SHP77 (cell line): ENCODE measurements at regions not wholly inside any gene's neighbourhood (a gene's known extent, or its start where the extent isn't known, plus 50 kb on each side); places are given as distances from the start of the nearest gene placed in this dataset.
A peak's percentile ranks its signal among the peaks of the same experiment; 100 is the strongest.

Experiments
- DNase-seq, 2 experiments: peaks; one replicate each; lab custom pipeline; 2025; lab: John Stamatoyannopoulos, UW

DNA sequence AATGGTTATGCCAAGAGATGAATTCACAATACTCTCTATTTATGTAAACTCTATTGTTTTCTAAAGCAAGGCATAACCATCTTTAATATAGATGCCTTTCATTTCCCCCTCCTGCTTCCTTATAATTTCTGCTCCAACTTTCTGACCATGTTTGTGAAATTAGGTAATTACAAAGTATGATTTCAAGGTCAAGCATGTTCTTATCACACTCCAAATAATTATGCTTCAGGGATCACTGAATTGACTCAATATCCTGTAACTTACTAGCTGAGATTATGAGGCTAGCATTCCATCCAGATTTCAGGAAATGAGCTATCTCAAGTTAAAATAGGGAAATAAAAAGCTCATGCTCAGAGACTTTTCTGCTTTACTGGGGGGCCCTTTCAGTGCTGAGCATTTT lies 655.9 kb upstream of the IGFBP3 start:
- no peak for DNase-seq

DNA sequence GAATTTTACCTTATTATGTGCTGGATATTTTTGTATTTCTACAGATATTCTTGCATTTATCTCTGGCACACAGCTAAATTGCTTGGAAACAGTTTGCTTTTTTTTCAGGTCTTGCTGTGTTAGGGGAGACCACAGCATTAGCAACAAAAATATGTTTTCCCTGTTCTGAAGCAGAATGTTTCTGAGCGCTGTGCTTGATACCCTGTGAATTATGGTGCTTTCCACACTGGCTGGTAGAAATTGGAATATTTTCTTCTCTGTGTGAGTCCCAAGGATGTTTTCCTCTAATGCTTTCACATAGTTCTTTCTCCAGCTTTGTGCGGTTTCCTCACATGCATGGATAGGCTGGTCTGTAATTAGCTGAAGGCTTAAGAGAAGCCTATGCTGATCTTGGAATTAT lies 651.6 kb upstream of the IGFBP3 start:
- DNase-seq = no peak

DNA sequence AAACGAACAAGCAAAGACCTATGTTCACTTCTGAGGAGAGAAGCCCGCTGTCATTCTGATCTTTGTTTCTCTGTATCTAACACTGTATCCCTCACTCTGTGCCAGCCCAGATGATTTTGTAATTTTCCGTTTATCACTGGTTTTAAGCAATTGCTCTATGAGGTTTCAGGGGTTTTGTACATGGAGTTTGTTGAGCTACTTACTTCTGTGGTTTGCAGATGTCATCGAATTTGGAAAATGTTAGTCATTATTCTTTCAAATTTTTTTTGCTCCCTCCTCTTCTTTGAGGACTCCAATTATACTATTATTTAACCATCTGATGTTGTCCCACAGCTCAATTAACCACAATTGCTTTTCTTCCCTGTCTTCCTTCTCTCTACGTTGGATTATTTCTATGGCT lies 650.9 kb upstream of the IGFBP3 start:
- DNase-seq = no peak

DNA sequence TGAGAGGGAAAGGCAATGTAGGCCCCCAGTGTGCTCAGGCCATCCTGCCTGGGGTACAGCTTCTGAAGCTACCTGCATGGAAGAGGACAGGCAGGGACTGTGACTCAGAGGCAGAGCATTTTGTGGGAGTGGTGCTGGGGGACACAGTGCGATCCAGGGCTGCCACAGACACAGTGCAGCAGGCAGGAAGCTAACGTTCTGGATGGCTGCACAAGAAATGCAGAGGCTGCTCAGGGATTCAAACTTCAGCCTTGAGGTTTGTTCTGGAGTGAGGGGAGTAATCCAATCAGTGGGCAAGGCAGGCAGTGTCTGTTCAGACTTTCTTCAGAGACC lies 648.0 kb upstream of the IGFBP3 start:
- DNase-seq = peak in 1 of 2 experiments; percentile 20

DNA sequence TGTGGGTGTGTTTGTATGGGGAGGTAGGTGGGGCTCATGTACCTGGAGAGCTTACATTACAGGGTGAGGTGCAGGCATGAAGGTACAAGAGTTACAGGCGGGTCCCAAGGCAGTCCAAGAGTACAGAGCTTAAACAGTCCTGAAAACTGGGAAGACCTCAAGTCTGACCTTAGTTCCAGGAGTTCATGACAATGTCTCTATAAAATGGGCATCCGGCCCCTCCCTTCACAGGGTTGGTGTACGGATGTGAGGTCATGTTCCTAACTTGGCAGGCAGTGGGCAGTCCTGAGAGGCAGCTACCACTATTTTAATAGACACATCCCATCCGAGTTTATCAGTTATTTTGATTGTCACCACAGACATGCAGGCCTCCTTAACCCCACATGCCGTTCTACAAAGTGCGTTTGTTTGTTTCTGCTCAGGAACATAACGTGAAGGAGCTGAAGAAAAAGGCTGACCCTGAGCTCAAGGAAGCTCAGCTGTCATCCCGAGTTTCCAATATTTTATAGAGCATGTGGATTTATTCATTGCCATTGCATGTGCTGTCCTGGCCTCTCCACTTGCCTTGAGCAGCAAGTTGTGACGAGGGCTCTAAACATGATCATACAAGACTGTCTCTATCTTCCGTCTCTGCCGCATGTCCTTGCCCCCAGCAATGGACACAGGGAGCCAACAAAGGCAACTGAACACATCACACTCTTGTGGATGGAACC lies 647.5 kb upstream of the IGFBP3 start:
- peak in 1 of 2 experiments; percentile 11 for DNase-seq

- DNase-seq = no peak
These were observed 646.8 kb upstream of the IGFBP3 start for GRCh38 chr7:46567858-46568257.

DNA sequence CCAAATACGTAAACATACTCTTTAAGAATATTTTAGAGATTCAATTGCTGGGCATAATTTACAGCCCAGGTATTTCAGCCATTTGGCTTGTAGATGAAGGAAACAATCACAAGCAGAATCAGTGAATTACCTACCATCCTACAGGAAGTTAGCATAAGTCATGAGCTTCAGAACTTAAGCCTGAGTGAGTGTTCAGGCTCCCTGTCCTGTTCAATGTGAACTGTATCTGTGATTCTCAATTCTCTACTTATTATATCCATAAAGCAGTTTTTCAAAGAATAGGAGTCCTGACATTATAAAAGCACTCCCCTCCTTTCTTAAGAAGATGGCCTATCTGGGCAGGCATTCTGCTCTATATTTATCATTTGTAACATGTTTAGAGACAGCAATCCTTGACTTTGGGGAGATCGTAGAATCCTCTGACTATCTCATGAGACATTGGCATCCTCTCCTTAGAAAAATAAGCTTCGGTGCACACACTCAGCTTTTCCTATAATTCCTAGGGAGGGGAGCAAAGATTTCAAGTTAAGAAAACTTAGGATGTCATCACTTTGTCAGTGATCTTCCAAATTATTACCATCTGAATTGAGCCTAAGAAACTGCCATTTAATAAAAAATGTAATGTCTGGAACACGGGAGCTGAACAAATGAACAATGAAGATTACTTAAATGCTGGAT lies 645.2 kb upstream of the IGFBP3 start:
- no peak for DNase-seq

DNA sequence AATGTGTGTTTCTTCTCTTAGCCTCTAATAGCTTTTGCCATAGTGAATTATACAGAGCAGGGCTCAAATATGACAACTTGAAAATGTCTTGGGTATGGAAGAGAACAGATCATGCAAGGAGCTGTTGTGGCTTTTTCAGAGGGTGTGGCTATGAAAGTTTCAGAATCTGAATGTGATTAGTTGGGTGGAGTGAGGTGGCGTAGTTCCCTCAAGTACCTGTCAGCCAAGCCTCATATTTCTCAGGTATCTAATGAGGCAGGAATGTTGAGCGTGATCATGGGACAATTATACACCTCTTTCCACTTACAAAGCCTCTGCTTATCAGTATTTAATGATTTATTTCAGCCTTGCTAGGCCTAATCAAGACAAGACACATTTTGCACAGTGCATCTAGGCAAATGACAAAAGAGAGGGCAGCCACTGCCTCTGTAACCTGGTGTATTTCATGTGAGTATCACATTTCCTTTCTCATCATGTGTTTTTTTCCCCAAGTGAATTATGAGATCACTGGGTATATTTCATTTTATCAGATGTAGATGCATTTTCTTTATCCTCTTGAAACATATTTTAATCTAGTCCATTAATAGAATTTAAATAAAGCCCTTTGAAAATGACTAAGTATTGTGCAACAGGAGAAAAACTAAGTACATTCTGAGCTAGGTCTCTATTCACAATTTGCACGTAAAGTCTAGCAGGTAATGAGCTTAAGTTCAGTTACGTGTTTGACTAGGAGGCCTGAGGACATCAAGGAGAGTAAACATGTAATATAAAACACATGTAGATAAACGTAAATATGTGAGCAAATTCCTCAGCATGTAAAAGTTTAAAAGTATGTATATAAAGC lies 644.4 kb upstream of the IGFBP3 start:
- DNase-seq = no peak

DNA sequence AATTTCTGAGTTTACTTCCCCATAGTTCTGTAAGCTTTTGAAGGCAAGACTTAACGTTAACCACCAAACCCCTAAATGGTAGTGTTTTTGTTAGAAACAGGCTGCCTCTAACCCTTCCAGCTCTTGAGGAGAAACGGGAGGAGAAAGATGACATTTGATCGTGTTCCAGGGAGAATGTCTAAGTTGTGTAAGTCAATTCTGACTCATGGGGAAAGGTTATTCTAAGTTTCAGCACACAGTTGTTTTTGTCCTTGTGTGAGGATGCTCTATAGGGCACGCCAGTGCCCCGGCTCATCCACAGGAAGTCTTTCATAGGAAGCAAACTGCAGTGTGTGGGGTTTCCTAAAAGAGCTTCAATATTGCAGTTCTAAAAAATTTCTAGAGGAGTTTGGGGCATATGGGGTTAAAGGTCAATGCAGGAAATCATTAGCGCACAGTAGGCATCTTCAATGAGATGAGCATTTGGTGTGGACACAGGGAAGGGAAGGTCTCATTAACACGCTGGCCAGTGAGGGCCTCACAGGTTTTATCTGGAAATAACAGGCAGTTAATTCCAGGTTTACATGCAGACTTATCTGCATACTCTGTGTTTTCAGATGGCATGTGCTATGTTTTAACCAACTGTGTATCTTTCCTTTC lies 638.2 kb upstream of the IGFBP3 start:
- no peak for DNase-seq

DNA sequence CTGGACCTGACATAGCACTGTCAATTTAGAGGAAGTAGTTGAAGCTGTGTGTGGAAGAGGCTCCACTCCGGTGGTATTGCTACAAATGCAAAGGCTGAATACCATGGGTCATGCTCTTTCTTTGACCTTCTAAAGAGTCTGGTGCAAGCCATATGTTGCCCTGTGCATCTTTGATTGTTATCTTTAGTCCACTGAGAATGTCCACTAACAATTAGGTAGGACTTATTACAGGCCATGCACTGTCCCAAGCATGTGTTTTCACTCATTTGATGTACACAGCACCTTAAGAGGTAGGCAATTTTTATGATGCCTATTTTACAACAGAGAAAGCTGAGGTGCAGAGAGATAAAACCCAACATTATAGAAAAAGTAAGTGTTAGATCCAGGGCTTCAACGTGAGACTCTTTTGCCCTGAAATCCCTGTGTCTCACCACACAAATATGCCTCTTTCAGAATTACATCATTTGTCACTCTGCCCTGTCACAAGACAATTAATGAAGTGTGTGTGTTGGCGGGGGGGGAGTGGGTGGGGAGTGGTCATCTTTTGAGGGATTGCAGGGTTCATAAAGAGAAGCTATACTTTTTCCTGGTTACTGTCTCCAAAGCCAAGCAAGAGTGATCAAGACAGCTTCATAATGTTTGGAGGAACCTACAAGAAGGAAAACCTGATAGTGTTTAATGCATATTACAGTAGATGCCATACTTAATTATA lies 637.6 kb upstream of the IGFBP3 start:
- no peak for DNase-seq

DNA sequence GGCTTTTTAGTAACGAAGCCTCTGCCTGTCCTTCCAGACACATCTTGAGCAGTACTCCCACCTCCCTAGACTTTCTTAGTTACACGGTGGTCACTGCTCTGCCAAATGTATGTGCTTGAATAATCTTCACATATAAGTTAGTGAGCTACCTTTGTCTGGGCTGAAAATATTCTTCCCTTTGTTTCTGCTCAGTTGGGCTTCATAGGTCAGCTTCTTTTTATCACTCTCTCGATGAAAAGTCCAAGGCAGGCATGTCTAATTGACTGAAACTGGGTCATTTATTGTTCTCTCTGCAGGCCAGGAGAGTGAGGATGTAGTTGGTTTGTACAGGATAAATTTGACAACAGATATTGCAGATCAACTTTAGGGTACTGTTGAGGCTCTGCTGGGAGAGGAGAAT lies 636.7 kb upstream of the IGFBP3 start:
- DNase-seq = no peak

- no peak for DNase-seq
These were observed 636.2 kb upstream of the IGFBP3 start for GRCh38 chr7:46557295-46557711.

DNA sequence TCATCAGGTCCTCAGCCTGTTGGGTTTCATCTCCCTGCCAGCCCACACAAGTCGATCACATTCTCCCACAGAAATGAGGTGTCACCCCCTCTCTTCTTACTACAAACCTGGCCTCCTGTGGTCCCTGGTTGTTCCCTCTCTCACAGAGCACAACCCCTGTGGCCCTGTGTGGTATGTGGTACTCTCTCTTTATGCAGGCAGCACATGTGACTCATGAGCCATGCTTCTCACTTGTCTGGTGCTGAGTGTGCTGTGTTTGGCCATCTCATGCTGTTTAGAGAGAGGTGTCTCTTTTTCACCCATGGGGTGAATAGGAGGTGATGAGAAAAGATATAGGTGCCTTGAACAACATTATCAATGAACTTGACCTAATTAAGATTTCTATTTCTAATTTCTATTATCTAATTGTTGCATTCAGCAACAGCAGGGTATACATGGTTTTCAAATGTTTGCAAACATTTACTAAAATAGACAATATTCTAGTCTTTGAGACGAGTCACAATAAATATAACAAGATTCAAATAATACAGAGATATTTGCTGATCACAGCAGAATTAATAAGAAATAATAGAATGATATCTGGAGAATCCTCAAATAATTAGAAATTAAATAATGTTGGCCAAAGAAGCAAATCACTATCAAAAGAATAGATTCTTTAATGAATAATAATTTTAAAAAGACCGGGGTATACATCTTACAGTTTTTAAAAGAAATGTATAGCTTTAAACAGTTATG lies 633.8 kb upstream of the IGFBP3 start:
- DNase-seq = no peak

DNA sequence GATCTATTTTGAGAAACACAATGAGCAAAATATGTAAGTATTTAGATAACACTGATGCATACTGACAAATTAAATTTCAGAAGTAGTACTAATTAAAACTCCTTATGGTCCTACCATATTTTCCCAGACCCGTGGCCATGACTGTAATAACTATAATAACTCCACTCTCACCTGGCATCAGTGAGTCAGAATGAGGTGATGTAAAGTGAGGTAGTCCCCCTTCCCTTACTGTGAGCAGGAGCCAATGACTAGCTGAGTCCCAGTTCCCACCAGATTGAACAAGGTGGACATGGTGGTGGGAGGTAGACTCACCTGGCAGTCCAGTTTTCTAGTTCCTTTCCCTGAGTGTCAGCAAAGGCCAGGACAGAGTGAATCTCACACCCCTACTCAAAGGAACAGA lies 630.5 kb upstream of the IGFBP3 start:
- no peak for DNase-seq

DNA sequence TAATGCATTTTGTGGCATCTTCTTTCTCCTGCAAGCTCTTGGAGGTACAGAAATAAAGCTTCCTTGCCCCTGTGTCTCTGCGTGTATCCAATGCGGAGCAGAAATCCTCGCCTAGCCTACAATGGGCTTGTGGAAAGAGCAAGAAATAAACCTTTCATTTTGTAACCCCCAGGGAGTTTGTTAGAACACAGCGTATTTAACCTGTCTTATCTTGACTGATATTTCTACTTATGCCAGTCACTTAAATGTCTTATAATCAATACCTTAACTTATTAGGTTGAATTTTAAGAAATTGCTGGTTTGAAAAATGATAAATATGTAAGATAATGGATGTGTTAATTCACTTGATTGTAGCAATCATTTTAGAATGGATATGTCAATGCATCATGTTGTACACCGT lies 629.8 kb upstream of the IGFBP3 start:
- DNase-seq = no peak

DNA sequence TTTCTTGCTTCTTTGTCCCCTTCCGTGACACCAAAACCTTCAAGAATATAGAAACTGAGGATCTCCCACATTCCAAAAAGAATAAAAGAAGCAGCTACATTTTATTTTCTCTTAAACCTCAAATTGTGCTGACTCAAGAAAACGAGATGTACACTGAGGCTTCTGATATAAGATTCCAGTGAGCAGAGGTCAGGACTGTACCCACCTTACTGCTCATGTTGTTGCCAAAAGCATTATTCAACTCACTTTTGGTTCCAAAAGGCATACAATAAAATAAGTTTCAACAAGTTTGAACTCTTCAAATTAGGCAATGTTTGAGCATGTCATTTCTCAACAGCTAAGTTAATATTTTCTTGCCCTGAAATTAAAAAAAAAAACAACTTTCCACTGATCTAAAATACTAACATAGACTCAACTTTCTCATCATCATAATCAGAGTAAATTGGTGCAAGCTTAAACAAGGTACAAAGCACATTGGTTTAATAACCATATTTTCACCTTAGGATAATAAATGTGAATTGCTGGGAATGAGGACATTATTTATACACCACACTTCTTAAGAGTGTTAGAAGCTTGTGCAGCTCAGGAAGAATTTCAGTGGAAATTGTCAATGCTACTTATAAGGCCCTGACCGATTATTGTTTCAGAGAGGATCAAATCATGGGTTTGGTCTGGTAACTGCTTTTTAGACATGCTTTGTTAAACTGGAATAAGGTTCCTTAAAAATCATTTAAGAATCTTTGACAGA lies 629.0 kb upstream of the IGFBP3 start:
- DNase-seq = no peak

GRCh38 chr7:46549347-46549746 lies 628.3 kb upstream of the IGFBP3 start:
- no peak for DNase-seq

DNA sequence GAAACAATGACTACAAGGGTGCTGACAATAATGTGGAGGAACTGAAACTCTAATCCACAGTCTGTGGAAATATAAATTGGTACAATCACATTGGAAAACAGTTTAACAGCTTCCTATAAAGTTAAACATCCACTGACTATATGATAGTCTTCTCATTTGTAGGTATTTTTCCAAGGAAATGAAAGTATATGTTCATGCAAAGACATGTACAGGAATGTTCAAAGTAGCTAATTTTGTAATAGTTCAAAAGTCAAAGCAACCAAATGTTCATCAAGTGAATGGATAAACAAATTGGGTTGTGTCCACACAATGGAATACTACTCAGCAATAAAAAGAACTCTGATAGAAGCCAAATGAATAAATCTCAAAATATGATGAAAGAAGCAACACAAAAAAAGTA lies 626.0 kb upstream of the IGFBP3 start:
- no peak for DNase-seq

DNA sequence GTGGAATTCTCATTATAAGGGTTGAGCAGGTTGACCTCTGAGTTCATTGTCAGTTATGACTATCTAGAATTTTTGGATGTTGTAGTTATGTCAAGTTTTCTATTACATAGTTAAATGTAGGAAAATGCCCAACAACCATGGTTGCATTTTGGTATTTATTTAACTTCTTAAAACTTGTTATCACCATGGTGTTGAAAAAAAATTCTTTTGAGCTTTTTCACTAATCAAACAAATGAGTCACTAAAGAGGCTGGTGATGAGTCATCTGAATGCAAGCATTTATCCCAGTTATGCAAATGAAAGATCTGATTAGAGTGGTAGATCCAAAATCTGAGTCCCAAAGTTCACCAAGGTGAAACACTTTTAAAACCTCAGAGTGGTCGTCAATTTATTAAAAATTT lies 624.7 kb upstream of the IGFBP3 start:
- DNase-seq = no peak

GRCh38 chr7:46544396-46545008 lies 623.4 kb upstream of the IGFBP3 start:
- DNase-seq = no peak
